Ureter (tissue), 1 donor: ENCODE measurements at regions not wholly inside any gene's neighbourhood (a gene's known extent, or its start where the extent isn't known, plus 50 kb on each side); places are given as distances from the start of the nearest gene placed in this dataset.

ENCODE experiments used
- DNase-seq: peaks from one replicate; pipeline ENCODE4 v3.0.0-alpha.2; 2020; ENCODE audit warnings: low spot score
- donor health status: DM: yes; HTN: yes; CAD: no.

- no peak for DNase-seq
Observed at GRCh38 chr12:59230334-59230733, 310.0 kb upstream of the LRIG3 start.

GRCh38 chr12:59219148-59219547, 298.8 kb upstream of the LRIG3 start:
- no peak for DNase-seq

- no peak for DNase-seq
Observed at GRCh38 chr12:59196989-59197388, 276.7 kb upstream of the LRIG3 start.

GRCh38 chr12:59194794-59195193, 274.5 kb upstream of the LRIG3 start:
- no peak for DNase-seq

- no peak for DNase-seq
Observed at GRCh38 chr12:59193476-59194050, 273.3 kb upstream of the LRIG3 start.

GRCh38 chr12:59191372-59191771, 271.1 kb upstream of the LRIG3 start:
- DNase-seq: no peak

GRCh38 chr12:59186451-59186850, 266.1 kb upstream of the LRIG3 start:
- no peak for DNase-seq

- no peak for DNase-seq
Observed at GRCh38 chr12:59185295-59185694, 265.0 kb upstream of the LRIG3 start.

GRCh38 chr12:59182658-59183455, 262.6 kb upstream of the LRIG3 start:
- DNase-seq: no peak

- no peak for DNase-seq
Observed at GRCh38 chr12:59182191-59182590, 261.9 kb upstream of the LRIG3 start.

GRCh38 chr12:59181196-59181777, 261.0 kb upstream of the LRIG3 start:
- DNase-seq: no peak

GRCh38 chr12:59179231-59179630, 258.9 kb upstream of the LRIG3 start:
- DNase-seq: no peak

GRCh38 chr12:59173695-59174094, 253.4 kb upstream of the LRIG3 start:
- no peak for DNase-seq

GRCh38 chr12:59168647-59169046, 248.3 kb upstream of the LRIG3 start:
- no peak for DNase-seq

GRCh38 chr12:59166457-59166856, 246.2 kb upstream of the LRIG3 start:
- no peak for DNase-seq

- DNase-seq: no peak
Observed at GRCh38 chr12:59164991-59165718, 244.9 kb upstream of the LRIG3 start.

GRCh38 chr12:59164226-59164625, 243.9 kb upstream of the LRIG3 start:
- no peak for DNase-seq

GRCh38 chr12:59158681-59159080, 238.4 kb upstream of the LRIG3 start:
- DNase-seq: no peak

GRCh38 chr12:59158066-59158465, 237.8 kb upstream of the LRIG3 start:
- DNase-seq: no peak

- DNase-seq: no peak
Observed at GRCh38 chr12:59155448-59155847, 235.1 kb upstream of the LRIG3 start.

- no peak for DNase-seq
Observed at GRCh38 chr12:59151243-59151642, 230.9 kb upstream of the LRIG3 start.

- DNase-seq: no peak
Observed at GRCh38 chr12:59149995-59150642, 229.8 kb upstream of the LRIG3 start.
